Subcutaneous abdominal adipose tissue (tissue), 5 donors: ENCODE measurements at regions not wholly inside any gene's neighbourhood (a gene's known extent, or its start where the extent isn't known, plus 50 kb on each side); places are given as distances from the start of the nearest gene placed in this dataset.
"Not testable (repeated sequence)": the region's sequence is repeated elsewhere in the genome, so short reads cannot be mapped to it uniquely, and the experiment has no call there.

Source experiments
- H3K27ac ChIP-seq: one replicate; pipeline ENCODE4 v1.7.0; 2013; ENCODE audit warnings: low read depth, mild to moderate bottlenecking, inconsistent platforms, low read length, moderate library complexity
- H3K27me3 ChIP-seq, 5 donors: one replicate each; pipeline ENCODE4 v1.7.0; 2013; ENCODE audit warnings: low read length in 5 of 5, inconsistent platforms in 1 of 5; ENCODE audit not compliant: control insufficient read depth in 5 of 5, insufficient read depth in 4 of 5
- H3K36me3 ChIP-seq, 5 donors: one replicate each; pipeline ENCODE4 v1.7.0; 2013; ENCODE audit warnings: low read length in 5 of 5; ENCODE audit not compliant: control insufficient read depth in 5 of 5, insufficient read depth in 5 of 5
- H3K4me1 ChIP-seq, 5 donors: one replicate each; pipeline ENCODE4 v1.7.0; 2013; ENCODE audit warnings: low read length in 5 of 5, mild to moderate bottlenecking in 3 of 5, moderate library complexity in 1 of 5; ENCODE audit not compliant: control insufficient read depth in 5 of 5, insufficient read depth in 5 of 5
- H3K4me3 ChIP-seq, 5 donors: one replicate each; pipeline ENCODE4 v1.7.0; 2013; ENCODE audit warnings: low read length in 5 of 5, low read depth in 1 of 5
- H3K9ac ChIP-seq, 5 donors: one replicate each; pipeline ENCODE4 v1.7.0; 2013; ENCODE audit warnings: low read length in 5 of 5, mild to moderate bottlenecking in 4 of 5, moderate library complexity in 3 of 5
- H3K9me3 ChIP-seq, 5 donors: one replicate each; pipeline ENCODE4 v1.7.0; 2013; ENCODE audit warnings: low read length in 5 of 5; ENCODE audit not compliant: control insufficient read depth in 5 of 5
- donor health status: healthy.
- donor health status: healthy.
- donor health status: healthy.
- donor health status: healthy.
- donor health status: healthy.

DNA sequence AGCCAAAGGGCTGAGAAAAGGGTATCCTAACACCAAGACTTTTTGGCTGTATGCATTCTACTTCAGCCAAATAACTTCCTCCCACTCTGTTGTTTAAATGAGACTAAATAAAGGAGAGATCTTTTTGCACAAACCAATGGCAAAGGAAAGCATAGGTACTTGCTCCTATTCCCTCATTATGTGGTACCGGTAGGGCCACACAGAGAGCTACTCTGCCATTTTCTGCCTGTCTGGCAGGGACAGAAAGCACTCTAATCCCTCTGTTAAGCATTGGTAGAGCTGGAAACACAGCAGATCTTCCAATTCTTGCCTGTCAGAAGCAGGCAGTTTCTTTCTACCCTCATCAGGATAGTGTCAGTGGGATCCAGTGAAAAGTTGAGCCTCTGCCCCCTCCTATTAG, 918.3 kb upstream of the TMEFF2 start:
- Histone ChIP-seq H3K9ac (no peak overlapping the region), H3K9me3 (no peaks in the 10 kb centered on the region), H3K4me3 (no peak overlapping the region), H3K27me3 (no peaks in the 10 kb centered on the region), H3K36me3 (no peaks in the 10 kb centered on the region), H3K27ac (no peak overlapping the region), H3K4me1 (no peaks in the 10 kb centered on the region)

DNA sequence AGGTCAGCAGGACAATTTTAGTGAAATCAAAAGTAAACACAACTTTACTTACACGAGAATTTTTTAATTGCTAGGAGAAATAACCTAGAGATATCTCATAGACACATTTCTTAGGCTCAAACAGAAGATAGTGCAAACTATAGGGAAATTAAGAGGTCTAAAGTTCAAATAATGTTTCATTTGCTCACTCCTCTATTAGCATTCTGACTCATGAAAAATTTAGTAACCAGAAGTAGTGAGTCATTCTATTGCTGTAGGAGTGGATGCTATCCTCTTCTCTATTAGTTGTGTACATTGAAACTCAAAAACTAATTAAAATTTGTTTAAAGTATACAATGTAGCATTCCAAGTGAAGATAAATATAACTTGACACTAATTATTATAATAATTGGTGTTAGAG, 908.3 kb upstream of the TMEFF2 start:
- Histone ChIP-seq H3K36me3 (no peaks in the 10 kb centered on the region), H3K4me3 (no peak overlapping the region), H3K9ac (no peak overlapping the region), H3K9me3 (no peaks in the 10 kb centered on the region), H3K27ac (no peak overlapping the region), H3K27me3 (no peaks in the 10 kb centered on the region), H3K4me1 (no peaks in the 10 kb centered on the region)

DNA sequence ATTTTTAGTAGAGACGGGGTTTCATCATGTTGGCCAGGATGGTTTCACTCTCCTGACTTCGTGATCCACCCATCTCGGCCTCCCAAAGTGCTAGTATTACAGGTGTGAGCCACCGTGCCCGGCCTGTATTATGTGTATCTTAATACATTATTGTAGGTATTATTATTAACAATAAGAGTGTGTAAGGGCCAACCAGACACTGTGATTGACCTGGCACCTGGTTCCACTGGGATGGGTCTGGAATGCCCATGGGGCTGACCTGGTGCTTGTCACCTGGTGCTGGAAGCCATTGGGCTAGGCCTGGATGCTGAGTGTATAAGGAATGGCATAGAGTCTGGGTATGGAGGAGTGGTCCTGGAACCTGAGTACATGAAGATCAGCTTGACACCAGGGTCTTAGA, 906.9 kb upstream of the TMEFF2 start:
- Histone ChIP-seq H3K4me3 (no peak overlapping the region), H3K4me1 (no peaks in the 10 kb centered on the region), H3K9me3 (no peaks in the 10 kb centered on the region), H3K27me3 (no peaks in the 10 kb centered on the region), H3K9ac (no peak overlapping the region), H3K36me3 (no peaks in the 10 kb centered on the region), H3K27ac (no peak overlapping the region)

DNA sequence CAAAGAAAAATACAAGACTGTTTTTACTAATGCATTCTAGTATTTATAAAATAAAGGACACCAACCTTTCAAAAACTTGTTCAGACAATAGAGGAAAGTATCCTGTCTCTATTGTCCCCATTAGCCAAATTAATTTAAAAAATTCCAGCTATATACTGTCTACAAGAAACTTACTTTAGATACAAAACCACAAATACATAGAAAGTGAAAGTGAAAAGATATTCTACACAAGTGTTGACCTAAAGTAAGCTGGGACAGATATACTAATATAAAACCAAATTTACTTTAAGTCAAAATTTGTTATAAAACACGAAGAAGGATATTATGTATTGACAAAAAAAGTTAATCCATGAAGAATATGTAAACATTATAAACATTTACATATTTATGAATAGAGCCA, 893.3 kb upstream of the TMEFF2 start:
- H3K4me1 ChIP-seq = no peaks in the 10 kb centered on the region
- no peak overlapping the region for H3K27ac ChIP-seq

DNA sequence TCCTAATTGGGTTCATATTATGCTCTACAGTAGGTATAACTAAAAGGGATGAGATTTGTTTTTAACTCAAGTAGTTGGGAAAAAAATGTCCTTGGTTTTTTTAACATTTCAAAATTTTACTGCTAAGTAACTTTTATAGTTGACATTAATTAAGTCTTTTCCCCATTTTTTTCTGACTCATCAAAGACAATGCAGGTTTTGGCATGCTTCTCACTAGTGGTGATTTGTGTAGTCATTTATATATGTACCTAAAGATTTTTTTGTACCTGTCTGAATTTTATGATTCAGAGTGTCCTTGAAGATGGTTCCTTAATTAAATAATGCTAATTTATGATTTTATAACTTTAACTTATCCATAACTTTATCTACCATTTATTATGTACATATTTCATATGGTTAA, 882.3 kb upstream of the TMEFF2 start:
- H3K4me1 ChIP-seq = no peaks in the 10 kb centered on the region
- no peak overlapping the region for H3K9ac ChIP-seq
- peaks cover 0 to 4% (median 0%) of the 10 kb centered on the region in 5 donors for H3K9me3 ChIP-seq
- no peak overlapping the region for H3K27ac ChIP-seq
- no peak overlapping the region for H3K4me3 ChIP-seq
- H3K27me3 ChIP-seq = no peaks in the 10 kb centered on the region
- H3K36me3 ChIP-seq = no peaks in the 10 kb centered on the region

More for the DNA sequence above, 893.3 kb upstream of the TMEFF2 start:
- no peak overlapping the region for H3K4me3 ChIP-seq
- H3K27me3 ChIP-seq = no peaks in the 10 kb centered on the region
- H3K9me3 ChIP-seq = no peaks in the 10 kb centered on the region
- no peaks in the 10 kb centered on the region for H3K36me3 ChIP-seq
- H3K9ac ChIP-seq = no peak overlapping the region

DNA sequence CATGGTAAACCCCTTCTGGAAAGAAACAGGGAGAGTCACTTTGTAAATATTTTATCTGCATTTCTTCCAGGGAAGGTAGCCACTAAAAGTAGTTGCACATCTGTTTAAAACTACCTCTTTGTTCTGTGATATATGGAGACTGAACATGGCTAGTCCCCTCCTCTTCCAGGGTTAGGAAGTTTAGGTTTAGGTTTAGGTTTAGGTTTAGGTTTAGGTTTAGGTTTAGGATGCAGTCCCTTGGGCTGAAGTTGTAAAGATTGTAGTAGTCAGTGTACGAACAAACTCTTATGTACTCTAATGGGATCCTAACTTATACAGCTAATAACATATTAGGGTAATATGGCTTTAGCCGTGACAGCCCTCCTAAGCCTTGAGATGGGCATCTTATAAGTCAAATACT, 880.2 kb upstream of the TMEFF2 start:
- Histone ChIP-seq H3K27ac (no peak overlapping the region), H3K36me3 (no peaks in the 10 kb centered on the region), H3K27me3 (no peaks in the 10 kb centered on the region), H3K9ac (no peak overlapping the region), H3K4me1 (no peaks in the 10 kb centered on the region), H3K9me3 (peaks cover 0 to 4% (median 0%) of the 10 kb centered on the region in 5 donors), H3K4me3 (no peak overlapping the region)

DNA sequence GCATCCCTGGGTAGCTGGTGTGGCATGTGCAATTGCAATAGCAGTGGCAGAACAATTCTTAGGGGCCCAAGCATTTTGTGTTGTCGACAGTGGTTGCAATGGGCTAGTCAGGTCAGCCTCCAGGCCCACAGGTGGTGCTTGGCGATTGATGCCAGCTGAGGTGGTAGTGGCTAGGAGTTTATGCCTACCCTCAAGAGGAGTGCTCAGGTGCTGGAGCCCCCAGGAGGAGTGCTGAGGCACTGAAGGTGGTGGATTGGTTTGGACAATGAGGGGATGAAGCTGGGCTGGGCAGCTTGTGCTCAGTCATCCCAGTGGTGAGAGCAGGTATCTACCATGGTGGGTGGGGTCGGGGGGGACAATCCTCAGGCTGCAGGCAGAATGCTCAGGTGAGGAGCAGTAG, 877.9 kb upstream of the TMEFF2 start:
- Histone ChIP-seq H3K9me3 (peaks cover 0 to 4% (median 0%) of the 10 kb centered on the region in 5 donors), H3K9ac (no peak overlapping the region), H3K27me3 (no peaks in the 10 kb centered on the region), H3K36me3 (no peaks in the 10 kb centered on the region), H3K27ac (no peak overlapping the region), H3K4me1 (no peaks in the 10 kb centered on the region), H3K4me3 (no peak overlapping the region)

DNA sequence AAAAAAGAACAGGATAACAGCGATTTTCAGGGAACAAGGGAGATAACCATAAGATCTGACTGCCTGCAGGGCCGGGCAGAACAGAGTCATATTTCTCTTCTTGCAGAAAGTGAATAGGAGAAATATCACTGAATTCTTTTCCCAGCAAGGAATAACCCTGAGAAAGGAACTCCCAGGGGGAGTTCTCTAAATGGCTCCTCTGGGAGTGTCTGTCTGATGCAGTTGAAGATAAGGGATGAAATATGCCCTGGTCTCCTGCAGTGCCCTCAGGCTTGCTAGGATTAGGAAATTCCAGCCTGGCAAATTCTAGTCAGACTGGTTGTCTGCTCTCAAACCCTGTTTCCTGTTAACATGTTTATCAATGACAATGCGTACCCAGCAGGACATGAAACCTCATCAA, 830.8 kb upstream of the TMEFF2 start:
- not testable (repeated sequence) for H3K9me3 ChIP-seq, H3K4me1 ChIP-seq, H3K9ac ChIP-seq, H3K4me3 ChIP-seq, H3K27me3 ChIP-seq, H3K36me3 ChIP-seq, H3K27ac ChIP-seq

DNA sequence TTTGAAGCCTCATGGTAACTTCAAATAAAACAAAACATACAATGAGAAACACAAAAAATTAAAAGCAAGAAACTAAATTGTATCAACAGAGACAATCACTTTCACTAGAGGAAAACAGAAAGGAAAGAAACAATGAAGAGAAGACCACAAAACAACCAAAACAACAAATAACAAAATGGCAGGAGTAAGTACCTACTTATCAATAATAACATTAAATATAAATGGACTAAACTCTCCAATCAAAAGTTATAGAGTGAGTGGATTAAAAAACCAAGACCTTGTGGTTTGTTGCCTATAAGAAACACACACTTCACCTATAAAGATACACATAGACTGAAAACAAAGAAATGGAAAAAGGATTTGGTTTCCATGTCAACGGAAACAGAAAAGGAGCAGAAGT, 830.1 kb upstream of the TMEFF2 start:
- Histone ChIP-seq H3K9ac (no peak overlapping the region), H3K27ac (no peak overlapping the region), H3K36me3 (no peaks in the 10 kb centered on the region), H3K4me1 (no peaks in the 10 kb centered on the region), H3K27me3 (no peaks in the 10 kb centered on the region), H3K9me3 (peaks cover 0 to 8% (median 3%) of the 10 kb centered on the region in 5 donors), H3K4me3 (no peak overlapping the region)

DNA sequence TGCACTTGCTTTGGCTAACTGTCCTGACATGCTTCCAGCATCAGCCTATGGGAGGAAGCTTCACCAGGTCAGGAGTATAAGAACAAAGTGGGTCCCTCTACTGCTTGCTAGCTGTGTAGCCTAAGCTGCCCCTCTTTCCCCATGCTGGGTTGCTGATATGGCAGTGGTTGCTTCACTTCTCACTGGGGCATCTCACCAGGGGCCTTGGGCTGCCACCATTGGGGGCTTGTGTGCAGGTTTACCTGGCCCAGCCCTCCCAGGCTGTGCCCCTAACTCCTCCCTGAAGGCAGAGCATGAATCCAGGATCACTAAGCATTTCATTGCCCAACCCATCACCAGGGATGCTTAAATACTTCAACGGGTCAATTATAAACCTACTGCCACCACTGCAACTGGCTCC, 817.1 kb upstream of the TMEFF2 start:
- Histone ChIP-seq H3K9ac (no peak overlapping the region), H3K4me3 (no peak overlapping the region), H3K27ac (no peak overlapping the region), H3K9me3 (peaks cover 0 to 5% (median 0%) of the 10 kb centered on the region in 5 donors), H3K36me3 (no peaks in the 10 kb centered on the region), H3K27me3 (no peaks in the 10 kb centered on the region), H3K4me1 (no peaks in the 10 kb centered on the region)

DNA sequence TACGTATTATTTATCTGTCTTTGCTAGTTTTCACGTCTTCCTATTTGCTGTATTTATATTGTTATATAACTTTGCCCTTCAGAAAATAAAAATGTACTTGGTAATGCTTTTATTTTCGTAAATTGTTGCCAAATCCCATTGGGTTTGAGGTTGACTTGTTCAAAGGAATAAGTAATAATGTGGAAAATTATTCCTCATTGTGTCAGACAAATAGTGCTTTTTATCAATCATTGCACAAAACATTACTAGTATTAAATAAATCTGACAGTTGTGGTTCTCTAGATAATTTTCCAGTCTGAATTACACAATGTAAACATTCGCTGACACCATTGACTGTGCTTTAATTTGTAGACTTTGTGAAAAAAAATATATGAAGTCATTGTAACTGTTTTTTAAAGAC, 798.3 kb upstream of the TMEFF2 start:
- H3K9ac ChIP-seq = no peak overlapping the region
- H3K27me3 ChIP-seq = no peaks in the 10 kb centered on the region
- H3K4me3 ChIP-seq = no peak overlapping the region
- no peak overlapping the region for H3K27ac ChIP-seq
- H3K4me1 ChIP-seq = no peaks in the 10 kb centered on the region
- H3K36me3 ChIP-seq = no peaks in the 10 kb centered on the region
- H3K9me3 ChIP-seq = peaks cover 0 to 4% (median 0%) of the 10 kb centered on the region in 5 donors
